ENCODE measurements at regions not wholly inside any gene's neighbourhood (a gene's known extent, or its start where the extent isn't known, plus 50 kb on each side); places are given as distances from the start of the nearest gene placed in this dataset.
A peak's percentile ranks its signal among the peaks of the same experiment; 100 is the strongest.
"Not testable (repeated sequence)": the region's sequence is repeated elsewhere in the genome, so short reads cannot be mapped to it uniquely, and the experiment has no call there.

- SMC1A ChIA-PET (ENCODE audit: uncharacterized antibody, unreplicated experiment), result no interaction called here
- Histone ChIP-seq H3K4me3 (no peak overlapping the region), H3K4me1 (ENCODE audit: control insufficient read depth, insufficient read depth, low read length) (no peaks in the 10 kb centered on the region), H4K20me1 (ENCODE audit: control insufficient read depth, insufficient read depth) (no peaks in the 10 kb centered on the region), H2AFZ (ENCODE audit: control insufficient read depth, low read depth, low read length) (no peak overlapping the region), H3K9me3 (replicated peaks; ENCODE audit: control insufficient read depth, insufficient read depth, low read length) (no peaks in the 10 kb centered on the region), H3K9ac (ENCODE audit: control insufficient read depth, insufficient read depth, low read length) (no peak overlapping the region), H3K4me2 (ENCODE audit: control insufficient read depth, insufficient read depth) (no peak overlapping the region), H3K27ac (ENCODE audit: control insufficient read depth, insufficient read depth) (no peak overlapping the region), H3K79me2 (ENCODE audit: control insufficient read depth, insufficient read depth, low read length) (no peaks in the 10 kb centered on the region), H3K36me3 (ENCODE audit: control insufficient read depth in 2 of 2, insufficient read depth in 2 of 2, low read length in 1 of 2) (no peaks in the 10 kb centered on the region), H3K27me3 (replicated peaks in 1 of 2; ENCODE audit: control insufficient read depth in 2 of 2, insufficient read depth in 2 of 2, low read length in 1 of 2) (no peaks in the 10 kb centered on the region; a peak in 1 of 4 replicates)
- WGBS (ENCODE audit: insufficient coverage, insufficient replicate concordance, low lambda C conversion rate, missing lambda C conversion rate), result 27% methylated on average over 2 of the region's 2 CpGs
- intact Hi-C loops (cut with micrococcal nuclease; ENCODE audit: unreplicated experiment) (no loop called here), in situ Hi-C loops (cut with MboI) (no loop called here)
- DNase-seq (ENCODE audit: low read depth, low spot score) (no peak), FAIRE-seq (no peak), ATAC-seq (no peak)
- RAD21 ChIA-PET (ENCODE audit: unreplicated experiment), result no interaction called here
- CTCF ChIA-PET, result no interaction called here
- TF ChIP-seq NKRF (conservative IDR thresholded peaks at IDR 0.05), result no peak
- TF ChIP-seq RAD51 (IDR thresholded peaks at IDR 0.05), result peak; percentile 21; the same call in 1 of the 2 replicates
- POLR2A ChIA-PET, result no interaction called here
- BruUV-seq (replicated peaks), result no TSS peak
Measured at GRCh38 chr10:80025281-80025680, 53.2 kb upstream of the TMEM254 start.

GRCh38 chr10:80022408-80023001, 56.0 kb upstream of the TMEM254 start:
- H3K4me3 ChIP-seq; in situ Hi-C loops (cut with MboI); DNase-seq (ENCODE audit: low read depth, low spot score); CTCF ChIA-PET; H3K4me2 ChIP-seq (ENCODE audit: control insufficient read depth, insufficient read depth); ATAC-seq; BruUV-seq (replicated peaks); intact Hi-C loops (cut with micrococcal nuclease; ENCODE audit: unreplicated experiment); H3K79me2 ChIP-seq (ENCODE audit: control insufficient read depth, insufficient read depth, low read length); H3K9ac ChIP-seq (ENCODE audit: control insufficient read depth, insufficient read depth, low read length); H2AFZ ChIP-seq (ENCODE audit: control insufficient read depth, low read depth, low read length); H3K27ac ChIP-seq (ENCODE audit: control insufficient read depth, insufficient read depth); H3K9me3 ChIP-seq (replicated peaks; ENCODE audit: control insufficient read depth, insufficient read depth, low read length); FAIRE-seq; H3K36me3 ChIP-seq (ENCODE audit: control insufficient read depth in 2 of 2, insufficient read depth in 2 of 2, low read length in 1 of 2); SMC1A ChIA-PET (ENCODE audit: uncharacterized antibody, unreplicated experiment); POLR2A ChIA-PET; H3K27me3 ChIP-seq (replicated peaks in 1 of 2; ENCODE audit: control insufficient read depth in 2 of 2, insufficient read depth in 2 of 2, low read length in 1 of 2); RAD21 ChIA-PET (ENCODE audit: unreplicated experiment); H3K4me1 ChIP-seq (ENCODE audit: control insufficient read depth, insufficient read depth, low read length); H4K20me1 ChIP-seq (ENCODE audit: control insufficient read depth, insufficient read depth): not testable (repeated sequence)
- WGBS (ENCODE audit: insufficient coverage, insufficient replicate concordance, low lambda C conversion rate, missing lambda C conversion rate), result 0% methylated on average over 1 of the region's 7 CpGs

- H2AFZ ChIP-seq (ENCODE audit: control insufficient read depth, low read depth, low read length); H3K4me3 ChIP-seq; H4K20me1 ChIP-seq (ENCODE audit: control insufficient read depth, insufficient read depth); H3K4me1 ChIP-seq (ENCODE audit: control insufficient read depth, insufficient read depth, low read length); H3K79me2 ChIP-seq (ENCODE audit: control insufficient read depth, insufficient read depth, low read length); H3K4me2 ChIP-seq (ENCODE audit: control insufficient read depth, insufficient read depth); FAIRE-seq; SMC1A ChIA-PET (ENCODE audit: uncharacterized antibody, unreplicated experiment); RAD21 ChIA-PET (ENCODE audit: unreplicated experiment); CTCF ChIA-PET; H3K9ac ChIP-seq (ENCODE audit: control insufficient read depth, insufficient read depth, low read length); DNase-seq (ENCODE audit: low read depth, low spot score); ATAC-seq; H3K27ac ChIP-seq (ENCODE audit: control insufficient read depth, insufficient read depth); H3K36me3 ChIP-seq (ENCODE audit: control insufficient read depth in 2 of 2, insufficient read depth in 2 of 2, low read length in 1 of 2); H3K9me3 ChIP-seq (replicated peaks; ENCODE audit: control insufficient read depth, insufficient read depth, low read length); BruUV-seq (replicated peaks); H3K27me3 ChIP-seq (replicated peaks in 1 of 2; ENCODE audit: control insufficient read depth in 2 of 2, insufficient read depth in 2 of 2, low read length in 1 of 2); POLR2A ChIA-PET; intact Hi-C loops (cut with micrococcal nuclease; ENCODE audit: unreplicated experiment); in situ Hi-C loops (cut with MboI): not testable (repeated sequence)
- 44% methylated on average over 6 of the region's 6 CpGs for WGBS (ENCODE audit: insufficient coverage, insufficient replicate concordance, low lambda C conversion rate, missing lambda C conversion rate)
Measured at GRCh38 chr10:80018406-80018984, 60.0 kb upstream of the TMEM254 start.
